Neural cell (in vitro differentiated cells): ENCODE measurements at regions not wholly inside any gene's neighbourhood (a gene's known extent, or its start where the extent isn't known, plus 50 kb on each side); places are given as distances from the start of the nearest gene placed in this dataset.

Experiments used
- H2AFZ ChIP-seq: fragments of 200-600, 300-800 bp; sonication (generic), shearing (Covaris generic); 2 replicates; pipeline ENCODE4 v1.6.0; 2014; ENCODE audit warnings: low read depth, mild to moderate bottlenecking, antibody characterized with exemption, low read length, moderate library complexity
- H3F3A ChIP-seq: fragments of 200-600 bp; shearing (Covaris generic); 2 replicates; pipeline ENCODE4 v1.6.1; 2016; ENCODE audit warnings: mild to moderate bottlenecking, moderate library complexity, mixed read lengths, antibody characterized with exemption, low read length; ENCODE audit not compliant: insufficient read depth, poor library complexity, severe bottlenecking
- H3K27ac ChIP-seq: fragments of 200-600, 300-800 bp; sonication (generic), shearing (Covaris generic); 2 replicates; pipeline ENCODE4 v1.5.1; 2014; ENCODE audit warnings: mild to moderate bottlenecking, low read length, moderate library complexity
- H3K27me3 ChIP-seq: fragments of 300-800, 200-600 bp; sonication (generic), shearing (Covaris generic); 2 replicates; pipeline ENCODE4 v1.6.0; 2014; ENCODE audit warnings: mild to moderate bottlenecking, low read depth, low read length, moderate library complexity; ENCODE audit not compliant: insufficient read depth
- H3K36me3 ChIP-seq: fragments of 300-800, 200-600 bp; sonication (generic), shearing (Covaris generic); 2 replicates; pipeline ENCODE4 v1.5.1; 2014; ENCODE audit warnings: mild to moderate bottlenecking, antibody characterized with exemption, low read length, moderate library complexity; ENCODE audit not compliant: insufficient read depth
- H3K4me2 ChIP-seq: fragments of 300-800, 200-600 bp; sonication (generic), shearing (Covaris generic); 2 replicates; pipeline ENCODE4 v1.6.0; 2014; ENCODE audit warnings: mild to moderate bottlenecking, low read length
- H3K4me3 ChIP-seq: fragments of 300-800, 200-600 bp; sonication (generic), shearing (Covaris generic); 2 replicates; pipeline ENCODE4 v1.5.1; 2014; ENCODE audit warnings: mild to moderate bottlenecking, low read length, moderate library complexity
- H3K79me2 ChIP-seq: fragments of 200-600 bp; shearing (Covaris generic); replicated peaks from 2 replicates; pipeline ENCODE4 v1.6.0; 2014; ENCODE audit warnings: mild to moderate bottlenecking, low read length, moderate library complexity; ENCODE audit not compliant: insufficient read depth
- H3K9ac ChIP-seq: fragments of 300-800, 200-600 bp; sonication (generic), shearing (Covaris generic); 2 replicates; pipeline ENCODE4 v1.6.1; 2016; ENCODE audit warnings: mild to moderate bottlenecking, low read length, mixed read lengths
- H3K9me2 ChIP-seq: fragments of 200-600 bp; shearing (Covaris generic); 2 replicates; pipeline ENCODE4 v1.6.1; 2016; ENCODE audit warnings: mild to moderate bottlenecking, low read length, mixed read lengths; ENCODE audit not compliant: insufficient read depth
- H3K9me3 ChIP-seq: fragments of 200-600, 300-800 bp; sonication (generic), shearing (Covaris generic); 2 replicates; pipeline ENCODE4 v1.6.1; 2016; ENCODE audit warnings: mild to moderate bottlenecking, mixed run types, low read length, moderate library complexity, mixed read lengths
- H4K20me1 ChIP-seq: fragments of 200-600 bp; shearing (Covaris generic); 2 replicates; pipeline ENCODE4 v1.6.1; 2016; ENCODE audit warnings: mild to moderate bottlenecking, mixed run types; ENCODE audit not compliant: insufficient read depth
- EP300 ChIP-seq: fragments of 450-650 bp; conservative IDR thresholded peaks from 2 replicates; pipeline ENCODE4 v1.6.1; 2014; ENCODE audit warnings: antibody characterized with exemption, mild to moderate bottlenecking, moderate library complexity; ENCODE audit not compliant: poor library complexity, severe bottlenecking
- EZH2 ChIP-seq: fragments of 200-600, 300-800 bp; shearing (Covaris generic), sonication (generic); IDR thresholded peaks from 2 replicates; pipeline ENCODE4 v1.6.1; 2014; ENCODE audit warnings: antibody characterized with exemption, low read length, borderline replicate concordance, mild to moderate bottlenecking; ENCODE audit not compliant: insufficient read depth, poor library complexity, severe bottlenecking
- MXI1 ChIP-seq: fragments of 450-650 bp; conservative IDR thresholded peaks from 2 replicates; pipeline ENCODE4 v1.6.1; 2014; ENCODE audit warnings: antibody characterized with exemption, mild to moderate bottlenecking; ENCODE audit not compliant: poor library complexity, severe bottlenecking
- POLR2AphosphoS5 ChIP-seq: IDR thresholded peaks from 2 replicates; pipeline ENCODE4 v1.6.1; 2012
- RAD21 ChIP-seq: fragments of 450-650 bp; conservative IDR thresholded peaks from 2 replicates; pipeline ENCODE4 v1.6.1; 2014; ENCODE audit warnings: antibody characterized with exemption, mild to moderate bottlenecking, moderate library complexity
- SMC3 ChIP-seq: fragments of 450-650 bp; conservative IDR thresholded peaks from 2 replicates; pipeline ENCODE4 v1.6.1; 2014; ENCODE audit warnings: antibody characterized with exemption, mild to moderate bottlenecking, moderate library complexity; ENCODE audit not compliant: poor library complexity
- TAF1 ChIP-seq: IDR thresholded peaks from 2 replicates; pipeline ENCODE4 v1.6.1; 2012; ENCODE audit warnings: low read depth
- TF ChIP-seq, protein P1 (sequence below): IDR thresholded peaks from 2 replicates; pipeline ENCODE4 v1.6.1; 2012; ENCODE audit warnings: borderline replicate concordance
- TF ChIP-seq, protein P2 (sequence below): fragments of 450-650 bp; IDR thresholded peaks from 2 replicates; pipeline ENCODE4 v1.5.1; 2014; ENCODE audit warnings: antibody characterized with exemption, mild to moderate bottlenecking, moderate library complexity; ENCODE audit not compliant: poor library complexity, severe bottlenecking

GRCh38 chr11:69925366-69926196 lies 106.4 kb upstream of the FGF3 start:
- Histone ChIP-seq H3K79me2 (no peaks in the 10 kb centered on the region), H3K9me3 (no peaks in the 10 kb centered on the region), H4K20me1 (no peaks in the 10 kb centered on the region), H2AFZ (no peak overlapping the region), H3K27me3 (no peaks in the 10 kb centered on the region), H3K36me3 (no peaks in the 10 kb centered on the region), H3K27ac (no peak overlapping the region), H3K9me2 (no peaks in the 10 kb centered on the region), H3K4me3 (no peak overlapping the region), H3K9ac (no peak overlapping the region), H3F3A (no peaks in the 10 kb centered on the region), H3K4me2 (no peak overlapping the region)
- TF ChIP-seq MXI1 (no peak), TAF1 (no peak), POLR2AphosphoS5 (no peak), EP300 (no peak), RAD21 (no peak), EZH2 (no peak), SMC3 (no peak)
- TF ChIP-seq, protein P1, sequence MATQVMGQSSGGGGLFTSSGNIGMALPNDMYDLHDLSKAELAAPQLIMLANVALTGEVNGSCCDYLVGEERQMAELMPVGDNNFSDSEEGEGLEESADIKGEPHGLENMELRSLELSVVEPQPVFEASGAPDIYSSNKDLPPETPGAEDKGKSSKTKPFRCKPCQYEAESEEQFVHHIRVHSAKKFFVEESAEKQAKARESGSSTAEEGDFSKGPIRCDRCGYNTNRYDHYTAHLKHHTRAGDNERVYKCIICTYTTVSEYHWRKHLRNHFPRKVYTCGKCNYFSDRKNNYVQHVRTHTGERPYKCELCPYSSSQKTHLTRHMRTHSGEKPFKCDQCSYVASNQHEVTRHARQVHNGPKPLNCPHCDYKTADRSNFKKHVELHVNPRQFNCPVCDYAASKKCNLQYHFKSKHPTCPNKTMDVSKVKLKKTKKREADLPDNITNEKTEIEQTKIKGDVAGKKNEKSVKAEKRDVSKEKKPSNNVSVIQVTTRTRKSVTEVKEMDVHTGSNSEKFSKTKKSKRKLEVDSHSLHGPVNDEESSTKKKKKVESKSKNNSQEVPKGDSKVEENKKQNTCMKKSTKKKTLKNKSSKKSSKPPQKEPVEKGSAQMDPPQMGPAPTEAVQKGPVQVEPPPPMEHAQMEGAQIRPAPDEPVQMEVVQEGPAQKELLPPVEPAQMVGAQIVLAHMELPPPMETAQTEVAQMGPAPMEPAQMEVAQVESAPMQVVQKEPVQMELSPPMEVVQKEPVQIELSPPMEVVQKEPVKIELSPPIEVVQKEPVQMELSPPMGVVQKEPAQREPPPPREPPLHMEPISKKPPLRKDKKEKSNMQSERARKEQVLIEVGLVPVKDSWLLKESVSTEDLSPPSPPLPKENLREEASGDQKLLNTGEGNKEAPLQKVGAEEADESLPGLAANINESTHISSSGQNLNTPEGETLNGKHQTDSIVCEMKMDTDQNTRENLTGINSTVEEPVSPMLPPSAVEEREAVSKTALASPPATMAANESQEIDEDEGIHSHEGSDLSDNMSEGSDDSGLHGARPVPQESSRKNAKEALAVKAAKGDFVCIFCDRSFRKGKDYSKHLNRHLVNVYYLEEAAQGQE = no peak
- TF ChIP-seq, protein P2, sequence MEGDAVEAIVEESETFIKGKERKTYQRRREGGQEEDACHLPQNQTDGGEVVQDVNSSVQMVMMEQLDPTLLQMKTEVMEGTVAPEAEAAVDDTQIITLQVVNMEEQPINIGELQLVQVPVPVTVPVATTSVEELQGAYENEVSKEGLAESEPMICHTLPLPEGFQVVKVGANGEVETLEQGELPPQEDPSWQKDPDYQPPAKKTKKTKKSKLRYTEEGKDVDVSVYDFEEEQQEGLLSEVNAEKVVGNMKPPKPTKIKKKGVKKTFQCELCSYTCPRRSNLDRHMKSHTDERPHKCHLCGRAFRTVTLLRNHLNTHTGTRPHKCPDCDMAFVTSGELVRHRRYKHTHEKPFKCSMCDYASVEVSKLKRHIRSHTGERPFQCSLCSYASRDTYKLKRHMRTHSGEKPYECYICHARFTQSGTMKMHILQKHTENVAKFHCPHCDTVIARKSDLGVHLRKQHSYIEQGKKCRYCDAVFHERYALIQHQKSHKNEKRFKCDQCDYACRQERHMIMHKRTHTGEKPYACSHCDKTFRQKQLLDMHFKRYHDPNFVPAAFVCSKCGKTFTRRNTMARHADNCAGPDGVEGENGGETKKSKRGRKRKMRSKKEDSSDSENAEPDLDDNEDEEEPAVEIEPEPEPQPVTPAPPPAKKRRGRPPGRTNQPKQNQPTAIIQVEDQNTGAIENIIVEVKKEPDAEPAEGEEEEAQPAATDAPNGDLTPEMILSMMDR = no peak

- Histone ChIP-seq H3K9ac (no peak overlapping the region), H3K27me3 (no peaks in the 10 kb centered on the region), H3K36me3 (no peaks in the 10 kb centered on the region), H3K79me2 (no peaks in the 10 kb centered on the region), H3F3A (no peaks in the 10 kb centered on the region), H3K9me2 (no peaks in the 10 kb centered on the region), H3K4me3 (no peak overlapping the region), H3K27ac (no peak overlapping the region), H2AFZ (no peak overlapping the region), H3K9me3 (no peaks in the 10 kb centered on the region), H4K20me1 (no peaks in the 10 kb centered on the region), H3K4me2 (no peak overlapping the region)
- TF ChIP-seq EZH2 = no peak
- TF ChIP-seq MXI1 = no peak
- no peak for TF ChIP-seq POLR2AphosphoS5
- TF ChIP-seq EP300 = no peak
- no peak for TF ChIP-seq TAF1
- TF ChIP-seq, protein P1 = no peak
- no peak for TF ChIP-seq SMC3
- TF ChIP-seq RAD21 = no peak
- TF ChIP-seq, protein P2 = no peak
Observed at GRCh38 chr11:69926376-69927050, 107.3 kb upstream of the FGF3 start.
